ENCODE measurements at regions not wholly inside any gene's neighbourhood (a gene's known extent, or its start where the extent isn't known, plus 50 kb on each side); places are given as distances from the start of the nearest gene placed in this dataset.
"Not testable (repeated sequence)": the region's sequence is repeated elsewhere in the genome, so short reads cannot be mapped to it uniquely, and the experiment has no call there.

DNA sequence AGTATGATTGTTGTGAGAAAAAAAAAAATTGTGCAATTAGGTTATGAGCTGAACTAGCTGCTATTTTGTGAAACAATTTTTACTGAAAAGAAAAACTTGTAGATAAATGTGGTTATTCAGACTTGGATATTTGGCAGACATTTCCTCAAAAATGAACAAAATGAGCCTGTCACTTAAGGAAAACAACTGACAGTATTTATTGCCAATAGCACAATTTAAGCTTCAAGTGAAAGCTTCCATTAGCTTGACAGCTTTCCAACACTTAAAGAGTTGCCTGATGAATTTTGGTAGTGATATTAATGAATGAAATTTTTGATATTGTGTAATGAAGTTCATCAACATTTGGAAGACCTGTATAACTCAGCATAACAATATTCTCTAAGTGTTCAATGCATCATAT, 116.1 kb upstream of the RGS1 start:
- Mint-ChIP-seq H3K27ac (no peak overlapping the region), H3K4me1 (no peaks in the 10 kb centered on the region), H3K4me3 (no peak overlapping the region), H3K36me3 (no peaks in the 10 kb centered on the region), H3K27me3 (peaks cover 13% of the 10 kb centered on the region), H3K9me3 (no peaks in the 10 kb centered on the region)
- no peak for ATAC-seq (ENCODE audit: low read depth)
- no peak for DNase-seq (ENCODE audit: low spot score in 2 of 2)

DNA sequence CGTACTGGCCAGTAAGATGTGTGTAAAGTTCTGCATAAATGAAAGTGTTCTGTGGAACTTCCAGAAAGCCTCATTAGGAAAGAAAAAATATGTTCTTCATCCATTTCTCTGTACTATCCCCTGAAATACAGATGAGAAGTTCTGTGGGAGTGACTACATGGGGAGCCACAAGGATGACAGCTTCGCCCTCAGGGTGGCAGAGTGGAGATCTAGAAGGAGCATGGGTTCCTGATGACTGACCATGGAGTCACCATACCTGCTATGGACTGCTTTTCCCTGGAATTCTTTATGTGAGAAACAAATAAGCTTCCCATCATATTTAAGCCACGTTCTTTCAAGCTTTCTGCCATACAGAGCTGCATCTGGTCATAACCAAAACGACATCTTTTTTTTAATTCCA, 113.9 kb upstream of the RGS1 start:
- no peak for DNase-seq (ENCODE audit: low spot score in 2 of 2)
- ATAC-seq (ENCODE audit: low read depth), result no peak
- H3K27ac Mint-ChIP-seq, result no peak overlapping the region
- H3K36me3 Mint-ChIP-seq, result no peaks in the 10 kb centered on the region
- H3K9me3 Mint-ChIP-seq, result no peaks in the 10 kb centered on the region
- H3K4me3 Mint-ChIP-seq, result no peak overlapping the region
- H3K27me3 Mint-ChIP-seq, result peaks cover 12% of the 10 kb centered on the region
- no peaks in the 10 kb centered on the region for H3K4me1 Mint-ChIP-seq

DNA sequence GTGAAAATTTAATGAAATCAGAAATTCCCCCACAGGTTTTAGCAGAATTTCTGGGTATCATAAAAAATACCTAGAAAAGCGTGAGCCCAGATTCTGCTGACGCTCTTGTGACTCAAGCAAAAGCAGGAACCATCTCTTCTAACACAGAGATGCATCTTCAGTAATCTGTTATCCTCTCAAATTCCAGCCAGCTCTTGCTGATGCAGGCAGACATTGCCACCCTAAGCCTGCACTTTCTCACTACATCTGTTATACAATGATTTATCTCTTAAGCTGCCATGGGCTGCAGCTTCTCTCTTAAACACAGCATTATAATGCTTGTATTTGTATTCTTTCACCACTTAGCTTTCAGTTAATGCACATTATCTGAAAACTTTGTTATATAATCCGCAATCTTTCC, 113.0 kb upstream of the RGS1 start:
- Mint-ChIP-seq H3K27ac (no peak overlapping the region), H3K4me1 (no peaks in the 10 kb centered on the region), H3K4me3 (no peak overlapping the region), H3K9me3 (no peaks in the 10 kb centered on the region), H3K27me3 (peaks cover 10% of the 10 kb centered on the region), H3K36me3 (no peaks in the 10 kb centered on the region)
- ATAC-seq (ENCODE audit: low read depth) (no peak), DNase-seq (ENCODE audit: low spot score in 2 of 2) (no peak)

DNA sequence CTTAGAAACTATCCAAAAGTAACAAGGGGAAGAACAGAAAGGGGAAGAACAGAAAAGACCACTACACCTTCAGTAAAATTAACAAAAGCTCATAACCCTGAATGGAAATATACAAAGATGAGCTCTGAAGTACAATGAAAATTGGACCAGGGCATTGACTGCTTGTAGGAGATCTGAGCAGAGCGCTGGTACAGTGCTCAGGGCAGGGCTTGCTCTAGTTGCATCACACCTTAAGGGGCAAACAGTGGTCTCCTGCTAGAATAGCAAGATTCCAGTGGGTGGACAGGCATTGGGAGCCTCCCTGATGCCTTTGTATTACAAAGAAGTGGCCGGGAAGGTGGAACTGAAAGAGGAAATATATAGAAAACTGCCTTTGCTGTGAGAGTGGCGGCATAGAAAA, 111.9 kb upstream of the RGS1 start:
- no peak overlapping the region for H3K27ac Mint-ChIP-seq
- no peaks in the 10 kb centered on the region for H3K4me1 Mint-ChIP-seq
- no peak overlapping the region for H3K4me3 Mint-ChIP-seq
- H3K27me3 Mint-ChIP-seq, result peaks cover 6% of the 10 kb centered on the region
- H3K9me3 Mint-ChIP-seq, result no peaks in the 10 kb centered on the region
- H3K36me3 Mint-ChIP-seq, result no peaks in the 10 kb centered on the region
- no peak for DNase-seq (ENCODE audit: low spot score in 2 of 2)
- ATAC-seq (ENCODE audit: low read depth), result no peak

DNA sequence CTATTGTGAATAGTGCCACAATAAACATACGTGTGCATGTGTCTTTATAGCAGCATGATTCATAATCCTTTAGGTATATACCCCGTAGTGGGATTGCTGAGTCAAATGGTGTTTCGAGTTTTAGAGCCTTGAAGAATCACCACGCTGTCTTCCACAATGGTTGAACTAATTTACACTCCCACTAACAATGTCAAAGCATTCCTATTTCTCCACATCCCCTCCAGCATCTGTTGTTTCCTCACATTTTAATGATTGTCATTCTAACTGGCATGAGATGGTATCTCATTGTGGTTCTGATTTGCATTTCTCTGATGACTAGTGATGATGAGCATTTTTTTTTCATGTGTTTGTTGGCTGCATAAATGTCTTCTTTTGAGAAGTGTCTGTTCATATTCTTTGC, 110.4 kb upstream of the RGS1 start:
- not testable (repeated sequence) for H3K27ac Mint-ChIP-seq; ATAC-seq (ENCODE audit: low read depth); H3K4me1 Mint-ChIP-seq; H3K9me3 Mint-ChIP-seq; H3K4me3 Mint-ChIP-seq; DNase-seq (ENCODE audit: low spot score in 2 of 2); H3K36me3 Mint-ChIP-seq
- H3K27me3 Mint-ChIP-seq, result peaks cover 12% of the 10 kb centered on the region

DNA sequence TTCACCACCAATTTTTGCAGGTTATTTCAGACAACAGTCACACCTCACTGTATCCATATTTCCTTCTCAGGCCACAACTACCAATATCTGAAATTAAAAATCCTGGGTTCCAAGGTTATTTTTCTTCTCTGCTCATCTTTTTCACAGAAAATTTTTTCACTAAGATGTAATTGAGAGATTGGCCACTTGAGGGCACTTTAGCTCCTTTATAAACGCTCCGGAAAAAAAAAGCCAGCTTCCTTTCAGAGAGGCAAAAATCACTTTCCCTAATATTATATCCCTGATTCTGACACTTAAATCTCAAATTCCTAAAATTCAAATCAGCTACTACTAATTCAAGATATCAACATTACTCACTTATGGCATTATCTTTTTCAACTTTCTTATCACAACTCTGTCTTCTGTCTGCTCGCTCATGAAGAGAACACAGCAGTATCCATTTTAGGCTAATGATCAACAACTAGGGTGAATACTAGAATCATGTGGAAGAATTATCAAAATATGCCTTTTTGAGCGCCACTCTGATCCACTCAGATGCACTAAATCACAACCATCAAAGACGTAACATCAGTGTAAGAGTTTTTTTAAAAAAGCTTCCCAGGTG, 101.4 kb upstream of the RGS1 start:
- Mint-ChIP-seq H3K27ac (no peak overlapping the region), H3K4me3 (no peak overlapping the region), H3K36me3 (no peaks in the 10 kb centered on the region), H3K4me1 (no peaks in the 10 kb centered on the region), H3K27me3 (peaks cover 11% of the 10 kb centered on the region), H3K9me3 (no peaks in the 10 kb centered on the region)
- peak in 1 of 2 donors; percentile 37 for DNase-seq (ENCODE audit: low spot score in 2 of 2)
- no peak for ATAC-seq (ENCODE audit: low read depth)

DNA sequence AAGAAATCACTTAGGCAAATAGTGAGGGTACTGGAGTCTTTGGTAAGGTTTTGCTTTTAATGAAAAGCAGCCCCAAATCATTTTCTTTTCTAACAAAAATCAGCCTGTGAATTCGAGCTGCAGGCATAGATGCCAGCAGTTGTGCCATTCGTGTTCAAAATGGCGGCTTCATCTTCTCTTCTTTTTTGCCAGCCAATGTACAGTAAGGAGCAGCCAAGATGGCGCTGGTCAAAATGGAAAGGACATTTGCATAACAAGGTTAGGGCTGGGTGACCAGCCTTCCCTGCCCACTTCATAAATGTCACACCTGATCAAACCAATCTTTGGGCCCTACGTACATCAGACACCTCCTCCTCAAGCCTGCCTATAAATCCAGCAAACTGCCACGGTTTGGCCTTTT, 100.2 kb upstream of the RGS1 start:
- DNase-seq (ENCODE audit: low spot score in 2 of 2), result no peak
- Mint-ChIP-seq H3K4me1 (no peaks in the 10 kb centered on the region), H3K27me3 (peaks cover 4% of the 10 kb centered on the region), H3K4me3 (no peak overlapping the region), H3K36me3 (no peaks in the 10 kb centered on the region), H3K9me3 (no peaks in the 10 kb centered on the region), H3K27ac (no peak overlapping the region)
- no peak for ATAC-seq (ENCODE audit: low read depth)

DNA sequence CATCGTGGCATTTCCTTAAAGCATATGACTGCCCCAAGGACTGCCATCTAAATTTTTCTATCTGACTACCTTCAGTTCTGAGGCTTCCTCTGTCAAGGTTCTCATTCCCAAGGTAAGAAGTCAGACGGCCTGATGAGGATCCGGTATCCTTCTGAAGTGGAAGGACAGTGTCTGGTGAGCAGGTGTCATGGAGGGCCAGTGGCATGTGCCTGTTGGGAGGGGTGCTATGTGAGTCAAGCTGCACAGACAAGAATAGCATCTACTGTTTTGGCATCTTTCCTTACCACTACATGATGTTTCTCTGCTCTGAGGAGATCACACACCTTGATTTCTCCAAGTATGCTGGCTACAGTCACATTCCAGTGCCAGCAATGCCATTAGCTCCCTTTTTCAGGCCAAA, 99.6 kb upstream of the RGS1 start:
- ATAC-seq (ENCODE audit: low read depth) (no peak), DNase-seq (ENCODE audit: low spot score in 2 of 2) (no peak)
- H3K27ac Mint-ChIP-seq, result no peak overlapping the region
- H3K27me3 Mint-ChIP-seq, result peaks cover 3% of the 10 kb centered on the region
- H3K9me3 Mint-ChIP-seq, result no peaks in the 10 kb centered on the region
- H3K4me1 Mint-ChIP-seq, result no peaks in the 10 kb centered on the region
- H3K36me3 Mint-ChIP-seq, result no peaks in the 10 kb centered on the region
- no peak overlapping the region for H3K4me3 Mint-ChIP-seq

DNA sequence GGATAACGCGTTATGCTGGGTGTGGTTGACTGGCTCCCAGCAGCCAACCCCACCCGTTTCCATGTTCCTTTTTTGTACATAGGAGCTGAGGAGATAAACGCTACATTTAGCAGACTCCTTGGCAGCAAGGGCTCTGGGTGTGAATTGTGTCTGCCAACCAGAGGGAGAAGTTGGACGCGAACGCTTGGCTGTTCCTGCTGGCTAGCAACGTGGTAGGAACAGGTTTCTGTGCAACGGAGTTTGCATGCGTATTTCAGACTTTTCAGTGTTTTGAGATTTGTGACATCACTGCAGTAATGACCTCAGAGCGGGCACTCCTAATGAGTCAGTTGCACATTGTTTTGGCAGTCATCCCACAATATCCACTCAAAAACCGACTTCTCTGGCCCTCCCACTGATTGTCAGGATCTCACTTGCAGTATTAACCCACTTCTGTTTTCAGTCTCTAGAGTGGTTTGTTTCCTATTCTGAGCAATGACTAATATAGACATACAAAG, 98.7 kb upstream of the RGS1 start:
- ATAC-seq (ENCODE audit: low read depth), result no peak
- H3K27ac Mint-ChIP-seq, result no peak overlapping the region
- no peaks in the 10 kb centered on the region for H3K9me3 Mint-ChIP-seq
- no peaks in the 10 kb centered on the region for H3K36me3 Mint-ChIP-seq
- H3K27me3 Mint-ChIP-seq, result peaks cover 3% of the 10 kb centered on the region
- H3K4me3 Mint-ChIP-seq, result no peak overlapping the region
- no peaks in the 10 kb centered on the region for H3K4me1 Mint-ChIP-seq
- DNase-seq (ENCODE audit: low spot score in 2 of 2), result no peak

DNA sequence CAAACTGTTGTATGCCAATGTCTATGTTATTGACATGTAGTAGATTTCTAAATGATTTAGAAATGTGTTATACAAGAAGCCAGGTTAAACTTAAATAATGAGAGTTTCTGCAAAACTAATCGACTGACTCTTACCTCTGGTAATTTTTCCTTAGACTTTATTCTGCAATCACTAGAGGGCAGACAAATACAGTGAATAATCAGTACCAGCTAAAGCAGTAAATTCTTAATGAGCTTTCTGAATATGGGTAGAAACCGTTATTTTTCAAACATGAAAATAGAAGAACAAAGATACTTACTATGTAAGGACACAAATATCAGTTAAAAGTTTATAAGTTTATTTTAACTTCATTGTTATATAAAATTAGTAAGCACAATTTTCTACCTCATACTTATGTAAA, 97.9 kb upstream of the RGS1 start:
- no peaks in the 10 kb centered on the region for H3K4me1 Mint-ChIP-seq
- ATAC-seq (ENCODE audit: low read depth) (peak; percentile 79), DNase-seq (ENCODE audit: low spot score in 2 of 2) (peak in 1 of 2 donors; percentile 36)
- H3K27ac Mint-ChIP-seq, result no peak overlapping the region
- H3K36me3 Mint-ChIP-seq, result no peaks in the 10 kb centered on the region
- peaks cover 3% of the 10 kb centered on the region for H3K27me3 Mint-ChIP-seq
- no peaks in the 10 kb centered on the region for H3K9me3 Mint-ChIP-seq
- no peak overlapping the region for H3K4me3 Mint-ChIP-seq

DNA sequence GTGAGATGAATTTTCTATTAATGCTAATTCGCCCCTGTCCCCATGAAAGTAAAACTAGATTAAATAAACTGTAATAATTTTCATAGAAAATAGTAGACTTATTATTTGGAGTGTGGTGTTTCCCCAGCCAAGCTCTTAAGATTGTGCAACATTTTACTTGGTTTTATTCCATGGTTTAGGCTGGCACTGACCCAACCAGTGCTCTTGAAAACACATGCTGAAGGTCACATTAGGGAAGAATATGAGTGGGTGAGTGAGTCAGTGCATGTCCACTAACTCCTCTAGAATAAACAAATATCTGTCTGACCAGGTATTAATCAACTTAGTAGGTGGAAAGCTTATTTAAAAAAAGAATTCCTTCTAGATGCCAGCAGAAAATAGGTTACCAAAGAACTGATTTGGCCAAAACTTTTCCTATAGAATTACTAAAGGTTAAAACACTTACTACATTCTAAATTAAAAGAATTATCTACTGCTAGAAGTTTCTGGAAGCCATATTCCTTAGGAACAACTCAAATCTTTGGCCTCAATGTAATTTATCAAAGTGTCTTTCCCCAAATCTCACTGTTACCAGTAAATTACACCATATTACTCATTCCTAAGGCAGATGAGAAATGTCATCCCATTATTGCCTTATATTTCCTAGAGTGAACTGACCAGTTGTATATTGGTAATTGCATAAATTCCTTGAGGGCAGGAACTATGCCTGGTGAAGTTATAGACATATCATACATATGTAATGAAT, 89.7 kb upstream of the RGS1 start:
- Mint-ChIP-seq H3K27ac (no peak overlapping the region), H3K36me3 (no peaks in the 10 kb centered on the region), H3K4me1 (peaks cover 4% of the 10 kb centered on the region), H3K4me3 (no peak overlapping the region), H3K27me3 (peaks cover 2% of the 10 kb centered on the region), H3K9me3 (no peaks in the 10 kb centered on the region)
- ATAC-seq (ENCODE audit: low read depth) (no peak), DNase-seq (ENCODE audit: low spot score in 2 of 2) (no peak)

DNA sequence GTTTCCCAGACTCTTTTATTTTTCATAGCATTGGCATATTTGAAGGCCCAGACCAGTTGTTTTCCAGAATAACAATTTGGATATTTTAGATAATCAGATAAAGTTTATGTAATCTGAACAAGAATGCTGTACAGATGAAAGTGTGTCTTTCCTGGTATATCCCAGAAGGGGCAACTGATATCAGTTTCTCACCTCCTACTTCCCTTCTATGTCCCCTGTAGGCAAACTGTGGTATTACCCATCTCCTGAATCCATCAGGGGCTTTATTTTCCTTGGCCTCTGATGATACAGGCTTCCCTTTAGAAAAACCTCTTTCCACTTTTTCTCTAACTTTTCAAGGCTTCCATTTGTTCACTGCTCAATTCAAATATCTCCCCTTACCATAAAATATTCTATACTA, 87.5 kb upstream of the RGS1 start:
- no peak for ATAC-seq (ENCODE audit: low read depth)
- no peak overlapping the region for H3K27ac Mint-ChIP-seq
- peaks cover 3% of the 10 kb centered on the region for H3K27me3 Mint-ChIP-seq
- no peak overlapping the region for H3K4me3 Mint-ChIP-seq
- DNase-seq (ENCODE audit: low spot score in 2 of 2), result no peak
- peaks cover 4% of the 10 kb centered on the region for H3K4me1 Mint-ChIP-seq
- H3K9me3 Mint-ChIP-seq, result no peaks in the 10 kb centered on the region
- H3K36me3 Mint-ChIP-seq, result no peaks in the 10 kb centered on the region

DNA sequence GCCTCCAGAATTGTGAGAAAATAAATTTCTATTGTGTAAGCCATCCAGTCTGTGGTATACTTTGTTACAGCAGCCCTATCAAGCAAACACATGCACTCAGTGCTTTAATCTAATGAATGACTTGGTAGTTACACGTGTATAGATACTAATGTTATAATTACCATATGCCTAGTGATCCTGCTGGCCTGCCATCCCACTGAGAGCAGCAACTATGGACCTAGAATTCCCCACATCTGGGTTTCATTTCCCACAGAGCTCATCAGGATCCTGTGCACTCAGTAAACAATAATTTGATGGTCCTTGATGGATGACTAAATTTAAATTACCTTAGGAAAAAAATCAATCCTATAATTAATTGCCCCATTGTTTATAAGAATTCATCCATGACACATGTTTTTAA, 86.5 kb upstream of the RGS1 start:
- ATAC-seq (ENCODE audit: low read depth) (no peak), DNase-seq (ENCODE audit: low spot score in 2 of 2) (no peak)
- Mint-ChIP-seq H3K27me3 (peaks cover 3% of the 10 kb centered on the region), H3K27ac (no peak overlapping the region), H3K4me1 (peaks cover 4% of the 10 kb centered on the region), H3K36me3 (no peaks in the 10 kb centered on the region), H3K9me3 (no peaks in the 10 kb centered on the region), H3K4me3 (no peak overlapping the region)

DNA sequence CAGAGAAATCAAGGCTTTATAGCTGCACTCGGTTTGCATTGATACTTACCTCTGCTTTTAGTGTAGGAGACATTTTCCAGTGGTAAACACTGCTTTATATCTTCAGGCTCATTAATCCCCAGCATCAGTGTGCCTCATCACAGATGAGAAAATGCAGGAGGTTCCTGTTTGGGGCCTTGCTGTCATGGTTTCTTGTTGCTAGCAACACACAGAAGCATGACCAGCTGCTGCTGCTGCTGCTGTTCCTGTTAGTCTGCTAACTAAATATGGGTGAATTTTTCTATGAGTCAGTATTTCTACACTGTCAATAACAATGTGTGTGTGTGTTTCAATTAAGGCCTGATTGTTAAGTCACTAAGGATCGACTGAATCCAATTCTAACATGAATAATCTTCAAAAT, 85.8 kb upstream of the RGS1 start:
- Mint-ChIP-seq H3K4me3 (no peak overlapping the region), H3K27ac (peak overlapping the region; percentile 65)
- DNase-seq (ENCODE audit: low spot score in 2 of 2), result no peak

More for the DNA sequence above, 85.8 kb upstream of the RGS1 start:
- Mint-ChIP-seq H3K36me3 (no peaks in the 10 kb centered on the region), H3K4me1 (peaks cover 4% of the 10 kb centered on the region), H3K27me3 (peaks cover 3% of the 10 kb centered on the region), H3K9me3 (no peaks in the 10 kb centered on the region)
- peak; percentile 76 for ATAC-seq (ENCODE audit: low read depth)

All from memory B cell (primary cell).